COLO668 (cell line): ENCODE measurements at regions not wholly inside any gene's neighbourhood (a gene's known extent, or its start where the extent isn't known, plus 50 kb on each side); places are given as distances from the start of the nearest gene placed in this dataset.

ENCODE experiments used
- DNase-seq: peaks from one replicate; lab custom pipeline; 2025; ENCODE audit not compliant: unreplicated experiment; lab: John Stamatoyannopoulos, UW

DNA sequence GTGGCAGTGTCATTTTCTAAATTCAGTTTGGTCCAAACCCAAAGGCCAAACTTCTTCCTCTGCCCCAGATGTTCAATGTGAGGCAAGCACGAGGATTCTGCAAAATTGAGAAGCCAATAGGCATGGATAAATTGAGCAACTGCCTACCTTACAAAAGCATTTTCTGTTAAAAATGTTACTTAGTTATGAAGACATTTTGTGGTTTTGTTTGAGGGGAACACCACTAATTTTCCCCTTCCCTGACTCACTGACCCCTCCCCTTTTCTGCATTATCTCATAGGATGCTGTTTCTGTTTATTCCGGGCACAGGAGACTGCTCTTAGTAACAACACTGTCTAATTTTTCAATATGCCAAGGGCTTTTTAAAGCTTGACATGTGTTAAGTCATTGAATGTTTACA, 462.8 kb downstream of the INSC start:
- no peak for DNase-seq

DNA sequence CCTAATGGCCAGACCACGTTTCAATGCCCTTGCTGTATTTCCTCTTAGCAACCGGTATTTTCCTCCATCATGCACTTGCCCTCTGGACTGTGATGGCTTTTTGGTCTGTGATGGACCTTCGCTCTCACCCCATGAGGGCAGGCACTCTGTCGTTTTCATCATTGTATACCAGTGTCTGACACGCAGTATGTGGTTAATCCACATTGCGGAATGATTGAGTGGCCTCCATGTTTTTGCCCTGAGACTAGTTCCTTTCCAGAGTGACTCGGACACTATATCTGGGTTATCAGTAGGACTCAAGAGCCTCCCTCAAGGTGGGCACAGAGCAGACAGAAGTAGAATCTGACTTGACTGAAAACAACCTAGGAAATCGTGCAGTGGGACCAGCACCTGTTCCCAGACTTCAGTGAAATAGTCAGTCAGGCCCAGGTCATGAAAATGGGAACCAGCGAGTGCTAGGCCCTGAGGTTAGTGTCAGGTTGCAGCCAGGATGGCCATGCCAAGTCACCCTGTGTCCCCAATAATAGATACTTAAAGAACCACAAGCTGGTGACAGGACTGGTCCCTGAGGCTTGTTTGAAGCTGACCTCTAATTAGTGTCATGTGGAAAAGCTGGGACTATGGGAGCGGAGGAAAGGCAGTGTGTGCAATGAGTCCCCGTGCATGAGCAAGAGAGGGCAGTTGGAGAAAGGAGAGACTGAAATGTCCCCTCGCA, 464.7 kb downstream of the INSC start:
- DNase-seq: no peak

DNA sequence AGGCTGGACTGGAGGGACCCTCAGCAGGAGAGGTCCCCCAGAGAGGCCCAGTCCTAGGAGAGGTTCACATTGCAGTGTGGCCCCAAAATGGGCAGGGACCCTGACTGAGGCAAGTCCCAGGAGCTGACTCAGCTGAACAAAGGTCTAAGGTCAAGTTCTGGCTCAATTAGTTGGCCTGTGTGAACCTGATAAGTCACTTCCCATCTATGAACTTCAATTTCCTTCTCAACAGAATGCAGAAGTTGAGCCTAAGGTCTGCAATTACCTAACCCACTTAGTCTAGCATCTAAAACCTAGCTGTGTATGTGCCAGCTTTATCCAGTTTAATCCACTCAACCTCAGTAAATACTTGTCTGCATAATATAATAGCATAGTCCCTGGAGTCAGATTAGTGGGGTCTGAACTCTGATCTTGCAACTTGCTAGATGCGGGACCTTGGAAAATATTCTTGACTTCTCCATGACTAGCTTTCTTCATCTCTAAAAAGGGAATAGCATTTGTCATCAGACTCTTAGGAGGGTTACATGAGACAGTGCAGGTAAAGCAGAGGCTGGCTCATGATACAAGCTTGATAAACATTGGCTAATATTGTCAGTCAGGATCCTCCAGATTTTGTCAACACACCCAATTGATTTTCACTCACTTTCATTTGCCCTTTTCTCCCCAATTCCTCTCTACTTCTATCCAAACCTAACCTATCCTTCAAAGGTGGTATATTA, 465.5 kb downstream of the INSC start:
- DNase-seq: no peak

DNA sequence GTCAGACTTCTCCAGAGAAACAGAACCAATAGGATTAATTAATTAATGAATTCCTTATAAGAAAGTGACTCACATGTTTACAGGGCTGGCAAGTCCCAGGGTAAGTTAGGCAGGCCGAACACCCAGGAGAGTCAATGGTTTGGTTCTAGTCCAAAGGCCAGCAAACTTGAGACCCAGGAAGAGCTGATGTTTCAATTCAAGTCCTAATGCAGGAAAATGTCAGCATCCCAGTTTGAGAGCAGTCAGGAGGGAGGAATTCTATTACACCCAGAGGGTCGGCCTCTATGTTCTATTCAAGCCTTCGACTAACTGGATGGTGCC, 466.0 kb downstream of the INSC start:
- no peak for DNase-seq

DNA sequence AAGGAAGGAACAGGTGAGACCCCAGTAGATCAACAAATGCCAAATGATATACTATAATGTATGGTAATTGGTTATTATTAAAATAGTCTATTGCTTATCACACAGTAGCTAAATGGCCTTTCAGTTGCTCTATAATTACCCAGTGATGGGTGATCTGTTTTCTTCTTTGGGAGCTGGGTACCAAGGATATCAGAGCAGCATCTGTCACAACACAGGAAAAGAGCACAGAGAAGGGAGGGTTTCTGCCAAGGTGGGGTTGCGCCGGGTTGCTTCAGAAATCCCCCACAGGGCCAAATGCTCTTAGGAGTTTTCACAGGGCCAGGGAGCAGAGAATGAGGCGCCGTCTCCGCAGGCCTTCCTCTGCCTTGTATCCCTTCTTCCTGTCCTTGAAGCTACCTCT, 469.4 kb downstream of the INSC start:
- no peak for DNase-seq

DNA sequence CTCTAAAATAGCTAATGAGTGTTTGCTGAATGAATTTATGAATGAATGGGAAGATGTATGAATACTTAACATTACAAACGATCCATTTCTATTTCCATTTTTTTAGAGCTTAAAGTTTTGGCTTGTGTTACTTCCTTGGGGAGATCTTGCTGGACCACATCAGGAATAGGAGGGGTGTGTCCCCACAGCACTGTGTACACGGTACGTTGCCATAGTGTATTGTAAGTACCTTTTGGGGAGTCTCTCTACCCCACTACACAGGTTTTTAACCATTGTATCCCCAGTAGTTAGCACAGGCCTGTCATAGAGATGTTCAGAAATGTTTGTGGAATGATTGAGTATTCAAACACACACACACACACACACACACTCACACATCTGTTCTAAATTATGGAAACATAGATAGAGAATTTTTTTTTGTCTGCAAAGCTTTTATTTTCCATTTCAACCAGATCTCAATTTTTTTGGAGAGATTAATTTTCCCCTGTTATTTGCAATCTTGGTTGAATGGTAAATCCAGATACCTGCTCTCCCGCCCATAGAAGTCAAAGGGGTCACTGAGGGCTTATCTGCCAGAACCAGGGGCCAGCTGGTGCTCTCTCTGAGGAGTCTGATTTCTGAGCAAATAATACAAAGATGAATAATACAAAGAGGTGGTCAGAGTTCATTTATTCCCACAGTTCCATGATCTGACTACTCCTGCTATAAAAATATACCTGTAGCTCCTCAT, 471.0 kb downstream of the INSC start:
- peak; percentile 38 for DNase-seq

DNA sequence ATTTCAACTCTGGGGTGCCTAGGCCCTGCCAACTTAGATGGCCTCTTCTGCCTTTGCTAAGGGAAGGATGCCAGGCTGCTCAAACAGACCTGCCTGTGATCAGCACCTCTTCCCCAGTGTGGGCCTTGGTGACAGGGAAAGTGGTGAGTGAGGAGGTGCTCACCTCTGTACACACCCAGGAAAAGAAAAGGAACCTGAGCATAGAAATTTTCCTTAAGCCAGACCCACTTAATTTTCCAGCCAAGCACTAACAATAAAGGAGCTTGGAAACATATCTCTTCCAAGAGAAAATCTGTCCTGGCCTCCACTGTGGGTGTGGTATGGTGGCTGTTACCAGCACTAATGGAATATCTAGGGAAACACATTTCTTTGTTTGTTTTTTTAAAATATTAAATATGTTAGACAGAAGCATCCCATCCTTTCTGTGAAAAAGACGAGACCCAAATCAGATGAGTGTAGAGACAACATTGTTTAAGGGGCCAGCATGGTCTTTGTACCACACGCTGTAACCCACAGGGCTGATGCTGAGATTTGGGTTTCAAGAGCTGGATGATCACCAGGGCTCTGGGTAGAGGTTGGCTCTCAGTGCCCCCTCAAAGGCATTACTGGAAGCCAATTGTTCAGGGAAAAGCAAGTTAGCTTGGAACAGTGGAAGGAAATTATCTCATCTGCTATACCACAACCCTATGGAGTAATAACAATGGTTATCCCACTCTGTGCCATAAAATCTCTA, 472.2 kb downstream of the INSC start:
- no peak for DNase-seq

DNA sequence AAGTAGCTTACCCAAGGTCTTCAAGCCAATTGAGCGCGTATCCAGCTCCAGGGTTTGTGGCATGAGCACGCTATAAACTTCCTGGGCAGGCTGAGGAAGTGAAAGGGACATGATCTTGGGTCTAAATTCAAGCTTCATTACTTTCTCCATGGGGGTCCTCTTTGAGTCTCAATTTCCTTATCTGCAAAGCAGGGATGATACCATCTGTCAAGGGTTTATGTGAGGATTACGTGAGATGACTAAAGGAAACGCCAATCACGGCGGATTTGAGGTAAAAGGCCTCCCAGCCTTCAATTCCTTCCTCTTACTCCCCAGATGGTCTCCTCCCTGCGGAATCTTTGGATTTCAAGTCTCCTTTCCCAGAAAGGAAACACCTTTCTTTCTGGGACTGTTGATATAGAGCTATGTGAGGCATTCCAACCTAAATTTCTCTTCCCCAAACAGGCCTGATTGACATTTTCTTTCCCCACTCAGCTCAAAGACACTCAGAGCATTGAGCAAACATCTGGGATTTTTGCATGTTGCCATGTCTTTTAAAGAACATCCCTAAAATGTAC, 474.4 kb downstream of the INSC start:
- DNase-seq: no peak

DNA sequence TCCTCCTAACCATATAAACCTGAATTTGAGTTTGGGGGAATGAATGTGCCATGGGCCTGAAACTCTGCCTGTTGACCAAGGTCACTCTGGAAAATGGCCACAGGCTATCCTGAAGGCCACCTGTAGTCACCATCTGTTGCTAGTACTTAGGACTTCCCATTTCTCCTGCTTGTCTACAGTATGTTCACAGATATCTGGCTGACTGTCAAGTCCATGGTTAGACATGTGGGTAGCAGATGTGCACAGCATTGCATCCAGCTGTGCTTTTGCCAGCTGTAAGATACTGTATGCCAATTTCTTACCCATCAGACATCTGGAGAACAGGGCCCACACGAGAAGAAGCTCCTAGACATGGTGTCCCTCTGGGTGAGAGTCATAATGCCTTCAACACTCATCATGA, 475.4 kb downstream of the INSC start:
- no peak for DNase-seq

DNA sequence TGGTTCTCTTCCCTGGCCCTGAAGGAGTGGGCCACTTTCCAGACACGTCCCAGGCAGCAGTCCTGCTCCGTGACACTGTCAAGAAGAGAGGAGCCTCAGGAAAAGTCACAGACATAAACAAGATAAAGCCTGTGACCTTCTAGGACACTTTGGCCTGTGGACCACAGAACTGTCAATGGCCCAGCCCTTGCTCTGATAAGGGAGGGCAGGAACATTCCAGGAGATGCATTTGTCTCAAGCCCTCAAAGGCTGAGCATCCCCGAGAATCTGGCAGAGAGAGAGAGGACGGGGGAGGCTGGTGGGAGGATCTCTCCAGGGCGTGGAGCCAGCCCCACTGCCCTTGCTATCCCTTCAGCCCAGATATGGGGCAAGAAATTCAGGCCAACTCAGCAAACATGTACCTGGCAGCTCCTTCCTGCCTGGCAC, 476.4 kb downstream of the INSC start:
- DNase-seq: no peak

DNA sequence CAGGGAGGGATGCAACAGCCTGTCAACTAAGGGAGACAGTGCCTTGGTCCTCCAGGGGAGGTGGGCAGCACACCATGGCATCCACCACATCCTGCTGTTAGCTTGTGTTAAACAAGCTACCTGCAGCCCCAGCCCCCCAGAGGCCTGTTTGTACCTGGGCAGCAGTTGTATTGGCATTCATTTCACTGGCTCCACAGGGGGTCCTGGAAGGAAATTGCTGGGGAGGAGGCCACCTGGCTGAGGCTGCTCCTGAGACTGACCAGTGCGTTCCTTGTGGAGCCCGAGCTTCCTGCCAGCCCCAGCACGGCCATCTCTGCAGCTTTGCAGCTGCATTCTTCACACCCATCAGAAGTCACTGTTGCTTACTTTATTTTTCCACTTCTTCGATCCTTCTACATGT, 479.9 kb downstream of the INSC start:
- no peak for DNase-seq

DNA sequence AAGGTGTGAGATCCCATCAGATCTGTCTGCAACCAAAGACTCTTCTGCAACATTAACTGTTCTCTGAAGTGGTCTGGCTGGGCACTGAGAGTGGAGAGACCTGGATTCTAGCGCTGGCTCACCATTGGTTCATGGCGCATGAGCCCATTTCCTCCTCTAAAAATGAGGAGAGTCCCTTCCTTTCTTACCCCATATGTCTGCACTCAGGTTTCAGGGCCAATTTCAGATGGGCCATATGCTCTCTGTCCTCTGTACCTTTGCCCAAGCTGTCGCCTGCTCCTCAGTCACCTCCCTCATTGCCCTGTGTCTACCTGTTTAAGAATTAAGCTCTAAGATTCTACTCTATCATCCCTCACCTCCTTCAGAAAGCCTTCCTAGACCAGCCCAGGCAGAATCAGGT, 484.7 kb downstream of the INSC start:
- no peak for DNase-seq

DNA sequence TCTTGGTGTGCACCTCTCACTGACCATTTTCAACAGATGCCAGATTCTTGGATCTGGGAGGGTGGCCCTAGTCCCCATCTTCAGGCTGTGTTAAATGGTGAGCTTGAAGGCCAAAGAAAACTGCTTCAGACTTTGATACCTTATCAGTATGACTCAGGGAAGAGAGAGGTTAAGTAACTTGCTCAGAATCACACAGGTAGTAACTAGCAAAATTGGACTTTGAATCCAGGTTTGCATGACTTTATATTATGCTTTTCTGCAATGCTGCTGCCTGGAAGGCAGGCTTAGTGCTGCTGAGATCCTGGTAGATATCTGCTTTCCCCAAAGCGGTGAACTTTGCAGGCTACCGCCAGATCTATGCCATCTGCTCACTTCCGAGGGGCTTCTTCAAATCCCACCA, 487.3 kb downstream of the INSC start:
- no peak for DNase-seq

DNA sequence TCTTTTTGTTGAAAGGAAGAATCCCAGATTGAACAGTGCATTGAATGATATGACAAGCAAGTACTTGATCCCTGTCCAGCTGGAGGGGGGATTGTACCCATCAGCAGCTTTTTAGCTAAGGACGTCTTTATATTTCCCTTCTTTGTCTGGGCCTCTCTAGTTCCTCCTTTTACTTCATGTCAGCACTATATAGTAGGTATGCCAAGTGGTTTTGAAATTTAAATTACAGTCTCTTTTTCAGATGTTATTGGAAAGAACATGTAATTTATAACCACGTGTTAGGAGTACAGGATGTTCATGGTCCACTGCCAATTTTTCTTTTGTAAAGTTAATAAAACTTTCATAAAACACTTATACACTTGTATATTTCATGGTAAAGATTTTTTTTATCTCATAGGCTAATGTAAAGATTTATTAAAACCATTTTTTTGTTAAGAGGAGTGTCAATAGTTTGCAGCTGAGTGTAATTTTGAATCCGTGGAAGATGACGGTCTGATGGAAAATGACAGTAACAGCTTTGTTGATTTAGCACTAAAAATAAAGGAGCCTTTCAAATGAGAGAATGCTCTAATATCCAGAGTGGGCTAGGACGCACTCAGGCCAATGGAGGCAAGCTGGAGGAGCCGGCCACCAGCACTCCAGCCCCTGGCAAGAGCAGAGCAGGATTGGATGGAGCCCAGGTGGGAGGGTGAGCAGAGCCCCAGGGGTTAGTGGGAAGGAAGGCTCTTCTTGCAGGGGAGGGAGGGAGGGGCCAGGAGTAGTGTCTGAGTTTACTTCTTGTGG, 488.3 kb downstream of the INSC start:
- no peak for DNase-seq

DNA sequence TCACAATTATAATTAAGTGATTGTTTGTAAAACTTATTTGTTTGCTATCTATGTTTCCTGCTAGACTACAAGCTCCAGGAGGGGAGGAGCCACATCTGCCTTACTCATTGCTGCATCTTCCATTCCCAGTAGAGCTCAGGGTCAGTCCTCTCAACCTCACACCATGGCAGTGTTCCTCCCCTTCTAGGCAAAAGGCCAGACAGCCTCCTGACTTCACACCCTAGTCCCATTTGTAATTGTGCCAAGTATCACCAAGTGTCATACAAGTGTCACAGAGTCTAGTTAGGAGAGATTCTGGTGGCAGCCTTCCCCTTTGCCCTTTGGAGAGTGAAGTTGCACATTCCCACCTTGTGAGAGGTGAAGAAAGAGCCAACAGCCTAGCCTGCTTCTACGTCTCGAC, 490.4 kb downstream of the INSC start:
- no peak for DNase-seq

DNA sequence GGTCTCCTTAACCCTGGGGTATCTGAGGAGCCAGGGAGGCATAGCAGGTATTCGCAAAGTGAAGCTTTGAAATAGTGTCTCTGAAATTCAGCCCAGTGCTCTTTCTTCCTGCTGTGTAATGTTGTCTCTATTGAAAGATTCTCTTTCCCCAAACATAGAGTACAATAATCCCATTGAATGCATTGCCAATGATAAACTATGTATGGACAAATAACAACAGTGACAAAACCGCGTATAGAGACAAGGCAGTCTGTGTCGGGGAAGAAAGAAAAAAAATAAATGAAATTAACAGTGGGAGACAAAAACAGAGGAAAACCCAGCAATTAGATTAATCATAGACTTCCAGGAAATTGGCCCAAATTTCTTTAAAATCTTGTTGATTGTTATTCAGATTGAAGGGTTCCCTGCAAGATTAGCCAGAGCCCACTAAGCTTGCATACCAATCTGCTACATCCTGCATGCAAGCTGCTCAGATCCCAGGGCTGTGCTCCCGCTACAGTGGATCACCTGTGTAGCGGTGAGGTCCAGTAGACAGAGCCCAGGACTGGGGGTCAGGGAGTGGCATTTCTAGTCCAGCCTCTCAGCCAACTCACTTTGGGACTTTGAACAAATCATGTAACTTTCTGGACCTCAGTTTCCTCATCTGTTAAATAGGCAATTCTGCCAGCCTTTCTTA, 492.8 kb downstream of the INSC start:
- DNase-seq: no peak

DNA sequence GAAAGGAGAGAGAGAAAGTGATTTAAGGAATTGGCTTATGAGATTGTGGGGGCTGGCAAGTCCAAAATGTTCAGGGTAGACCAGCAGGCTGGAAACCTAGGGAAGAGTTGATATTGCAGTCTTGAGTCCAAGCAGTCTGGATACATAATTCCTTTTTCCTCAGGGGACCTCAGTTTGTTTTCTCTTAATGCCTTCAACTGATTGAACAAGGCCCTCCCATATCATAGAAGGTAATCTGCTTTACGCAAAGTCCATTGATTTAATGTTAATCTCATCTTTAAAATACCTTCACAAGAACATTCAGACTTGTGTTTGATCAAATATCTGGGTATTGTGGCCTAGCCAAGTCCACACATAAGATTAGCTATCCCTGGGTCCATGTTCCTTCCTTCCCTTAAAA, 494.7 kb downstream of the INSC start:
- DNase-seq: no peak

DNA sequence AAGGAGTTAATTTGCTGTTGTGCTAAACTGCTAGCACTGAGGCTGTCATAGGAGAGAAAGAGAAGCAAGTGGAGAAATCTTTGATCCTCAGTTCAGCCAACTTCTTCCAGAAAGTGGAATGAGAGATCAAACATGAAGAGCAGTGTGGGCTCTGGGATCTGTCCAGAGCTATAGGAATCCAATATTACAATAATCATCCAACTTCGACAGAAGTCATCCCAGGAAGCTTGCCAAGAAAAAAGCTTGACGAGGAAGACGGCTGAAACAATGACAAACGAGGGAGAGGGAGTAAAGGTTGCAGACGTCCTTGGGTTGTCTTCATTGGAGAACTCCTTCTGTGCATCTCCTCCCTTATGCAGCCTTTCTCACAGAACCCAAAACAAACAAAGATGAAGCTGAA, 496.2 kb downstream of the INSC start:
- no peak for DNase-seq

DNA sequence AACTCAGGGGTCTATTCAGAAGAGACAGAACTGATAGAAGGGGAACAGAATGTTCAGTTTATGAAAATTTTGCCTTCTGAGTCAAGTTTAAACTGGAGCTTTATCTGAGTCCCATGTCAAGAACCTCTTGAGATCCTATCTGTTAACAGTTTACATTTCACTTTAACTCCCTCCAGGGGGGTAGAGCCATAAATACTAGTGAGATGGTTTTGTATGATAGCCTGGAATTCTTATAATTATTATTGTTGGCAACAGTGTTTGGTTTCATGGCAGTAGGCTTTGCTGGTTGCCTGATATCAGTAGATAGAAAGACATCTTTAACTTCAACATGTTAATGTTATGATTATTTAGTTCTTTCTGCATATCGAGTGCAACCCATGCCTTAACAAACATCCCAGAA, 498.5 kb downstream of the INSC start:
- no peak for DNase-seq

DNA sequence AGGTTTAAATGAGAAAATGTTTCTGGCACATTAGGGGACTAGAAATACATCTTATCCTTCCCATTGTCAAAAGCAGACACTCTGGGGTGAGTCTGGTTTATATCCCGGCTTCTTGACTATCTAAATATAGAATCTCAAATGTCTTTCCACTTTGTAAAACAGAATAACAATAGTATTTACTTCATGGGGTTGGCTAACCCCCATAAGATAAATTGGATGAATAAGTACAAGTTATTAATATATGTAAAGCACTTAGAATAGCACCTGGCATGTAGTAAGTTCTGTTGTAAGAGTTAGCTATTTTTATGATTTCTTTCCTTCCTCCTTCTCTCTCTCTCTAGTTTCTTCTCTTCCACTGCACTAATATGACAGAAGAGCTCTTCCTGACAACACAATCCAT, 499.1 kb downstream of the INSC start:
- DNase-seq: no peak
